Ovary (tissue), 7 donors: ENCODE measurements at regions not wholly inside any gene's neighbourhood (a gene's known extent, or its start where the extent isn't known, plus 50 kb on each side); places are given as distances from the start of the nearest gene placed in this dataset.

ENCODE experiments used
- DNase-seq, 5 donors: peaks; one replicate each; pipeline ENCODE4 v3.0.0-alpha.2; 2019 to 2020
- H3K27ac ChIP-seq, 2 donors: fragments of 200-600 bp; one replicate each; pipeline versions ENCODE4 v1.5.1 to v1.8.0; 2019 to 2022
- H3K27me3 ChIP-seq: fragments of 200-600 bp; one replicate; pipeline ENCODE4 v1.8.0; 2022
- H3K36me3 ChIP-seq: fragments of 200-600 bp; sonication (generic); one replicate; pipeline ENCODE4 v1.5.1; 2019
- H3K4me1 ChIP-seq: one replicate; pipeline ENCODE4 v1.8.1; 2013; ENCODE audit warnings: mild to moderate bottlenecking, moderate library complexity; ENCODE audit not compliant: insufficient read depth
- H3K4me3 ChIP-seq: fragments of 200-600 bp; sonication (generic); one replicate; pipeline ENCODE4 v1.5.1; 2017
- H3K9me3 ChIP-seq, 2 donors: fragments of 200-600 bp in 1 of 2; sonication (generic) in 1 of 2; one replicate each; pipeline versions ENCODE4 v1.5.1 to v1.8.1; 2013 to 2019; ENCODE audit warnings: mild to moderate bottlenecking in 1 of 2, moderate library complexity in 1 of 2
- EP300 ChIP-seq: sonication (generic); formaldehyde crosslinking; IDR thresholded peaks from one replicate; pipeline ENCODE4 v1.6.1; 2017; ENCODE audit warnings: antibody characterized with exemption
- POLR2A ChIP-seq: fragments of 450-650 bp; IDR thresholded peaks from one replicate; pipeline ENCODE4 v1.6.1; 2017; ENCODE audit warnings: antibody characterized with exemption, mild to moderate bottlenecking, moderate library complexity
- WGBS, 3 donors: extraction: QIAGEN DNeasy Blood & Tissue Kit in 1 of 3; methylation state at CpG; one replicate each; pipeline versions ENCODE4 v1.1.5 to v1.1.7; 2013 to 2017; 5-methylcytosine and 5-hydroxymethylcytosine counted together
- intact Hi-C, 4 donors: fragments of 100-400 bp; cut with DNase I; formaldehyde crosslinking; loops; one replicate each; pipeline versions ENCODE4 v1.11.0 to v1.15.1; 2022 to 2023
- TF ChIP-seq, protein P1 (sequence below), 3 donors: fragments of 450-650 bp in 2 of 3; fragments of 200-600 bp in 1 of 3; IDR thresholded peaks; one replicate each; pipeline versions ENCODE4 v1.5.1 to v1.8.0; 2016 to 2022; ENCODE audit warnings: antibody characterized with exemption in 3 of 3, mild to moderate bottlenecking in 1 of 3
- donor health status: DM: no; HTN: no; CAD: no; lungs with moderate emphysema.
- donor health status: DM: no; HTN: no; CAD: no.
- donor health status: Bipolar disorder and iron deficiency.
- donor health status: DM: no; HTN: no; CAD: no.
- donor health status: DM: yes; HTN: yes; CAD: no.

DNA sequence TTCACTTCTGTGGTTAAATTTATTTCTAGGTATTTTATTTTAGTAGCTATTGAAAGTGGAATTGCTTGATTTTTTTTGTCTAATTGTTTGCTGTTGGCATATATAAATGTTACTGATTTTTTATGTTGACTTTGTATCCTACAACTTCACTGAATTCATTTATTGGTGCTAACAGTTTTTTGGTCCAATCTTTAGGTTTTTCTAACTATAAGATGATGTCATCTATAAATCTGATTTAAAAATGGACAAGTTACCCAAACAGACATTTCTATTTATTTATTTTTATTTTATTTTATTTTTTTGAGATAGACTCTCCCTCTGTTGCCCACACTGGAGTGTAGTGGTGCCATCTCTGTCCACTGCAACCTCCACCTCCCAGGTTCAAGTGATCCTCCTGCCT is 162.3 kb downstream of the COX7C start:
- TF ChIP-seq POLR2A (no peak), EP300 (no peak)
- TF ChIP-seq, protein P1, sequence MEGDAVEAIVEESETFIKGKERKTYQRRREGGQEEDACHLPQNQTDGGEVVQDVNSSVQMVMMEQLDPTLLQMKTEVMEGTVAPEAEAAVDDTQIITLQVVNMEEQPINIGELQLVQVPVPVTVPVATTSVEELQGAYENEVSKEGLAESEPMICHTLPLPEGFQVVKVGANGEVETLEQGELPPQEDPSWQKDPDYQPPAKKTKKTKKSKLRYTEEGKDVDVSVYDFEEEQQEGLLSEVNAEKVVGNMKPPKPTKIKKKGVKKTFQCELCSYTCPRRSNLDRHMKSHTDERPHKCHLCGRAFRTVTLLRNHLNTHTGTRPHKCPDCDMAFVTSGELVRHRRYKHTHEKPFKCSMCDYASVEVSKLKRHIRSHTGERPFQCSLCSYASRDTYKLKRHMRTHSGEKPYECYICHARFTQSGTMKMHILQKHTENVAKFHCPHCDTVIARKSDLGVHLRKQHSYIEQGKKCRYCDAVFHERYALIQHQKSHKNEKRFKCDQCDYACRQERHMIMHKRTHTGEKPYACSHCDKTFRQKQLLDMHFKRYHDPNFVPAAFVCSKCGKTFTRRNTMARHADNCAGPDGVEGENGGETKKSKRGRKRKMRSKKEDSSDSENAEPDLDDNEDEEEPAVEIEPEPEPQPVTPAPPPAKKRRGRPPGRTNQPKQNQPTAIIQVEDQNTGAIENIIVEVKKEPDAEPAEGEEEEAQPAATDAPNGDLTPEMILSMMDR (IDR thresholded peaks at IDR 0.05) = no peak
- Histone ChIP-seq H3K4me1 (no peaks in the 10 kb centered on the region), H3K27me3 (no peaks in the 10 kb centered on the region), H3K9me3 (no peaks in the 10 kb centered on the region), H3K36me3 (no peaks in the 10 kb centered on the region), H3K27ac (no peak overlapping the region), H3K4me3 (no peak overlapping the region)
- DNase-seq = no peak
- intact Hi-C loops = no loop called here

DNA sequence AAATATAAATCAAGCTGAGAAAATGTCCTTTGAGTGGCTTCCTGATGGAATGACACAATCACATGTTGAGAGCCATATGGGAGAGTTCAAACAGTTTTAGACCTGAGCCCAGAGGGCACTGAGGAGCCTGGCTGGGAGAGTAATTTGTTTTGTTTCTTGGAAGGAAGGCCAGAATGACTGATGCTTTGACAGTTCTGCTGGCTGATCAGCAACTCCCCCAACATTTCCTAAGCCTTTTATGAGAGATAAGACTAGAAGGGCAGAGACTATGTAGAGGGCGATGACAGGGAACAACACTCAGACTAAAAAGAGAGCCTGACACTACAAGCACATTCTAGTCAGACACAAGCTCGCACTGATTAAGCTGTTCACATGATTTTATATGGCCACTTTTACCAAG is 169.2 kb downstream of the COX7C start:
- 38 to 43% (median 42%) methylated on average over 2 of the region's 2 CpGs for WGBS, 3 donors
- intact Hi-C loops = no loop called here
- no peak for DNase-seq
- no peaks in the 10 kb centered on the region for H3K9me3 ChIP-seq
- no peak overlapping the region for H3K27ac ChIP-seq
- H3K36me3 ChIP-seq = no peaks in the 10 kb centered on the region
- no peak overlapping the region for H3K4me3 ChIP-seq
- H3K4me1 ChIP-seq = no peaks in the 10 kb centered on the region
- no peaks in the 10 kb centered on the region for H3K27me3 ChIP-seq
- TF ChIP-seq POLR2A = no peak
- TF ChIP-seq, protein P1 (IDR thresholded peaks at IDR 0.05) = no peak
- no peak for TF ChIP-seq EP300

DNA sequence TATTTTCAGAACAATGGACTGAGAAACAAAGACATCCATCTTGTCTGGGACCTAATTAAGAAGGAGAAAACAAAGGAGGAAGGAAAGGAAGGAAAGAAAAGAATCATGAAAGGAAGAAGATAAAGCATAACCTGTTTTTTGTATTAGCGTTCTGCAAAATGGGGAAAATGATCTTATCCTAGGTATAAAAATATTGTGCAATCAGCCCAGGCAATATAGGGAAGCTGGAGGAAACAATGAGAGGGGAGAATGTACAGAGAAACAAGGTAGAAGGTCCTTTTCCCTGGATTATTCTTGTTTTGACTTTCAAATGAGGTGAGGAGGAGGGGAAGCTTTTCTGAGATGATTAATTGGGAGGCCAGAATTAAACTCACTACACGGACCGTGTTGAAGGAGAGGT is 177.9 kb downstream of the COX7C start:
- WGBS, 3 donors = 51 to 69% (median 68%) methylated on average over 3 of the region's 3 CpGs
- intact Hi-C loops = no loop called here
- TF ChIP-seq, protein P1 (IDR thresholded peaks at IDR 0.05) = no peak
- TF ChIP-seq POLR2A (no peak), EP300 (no peak)

DNA sequence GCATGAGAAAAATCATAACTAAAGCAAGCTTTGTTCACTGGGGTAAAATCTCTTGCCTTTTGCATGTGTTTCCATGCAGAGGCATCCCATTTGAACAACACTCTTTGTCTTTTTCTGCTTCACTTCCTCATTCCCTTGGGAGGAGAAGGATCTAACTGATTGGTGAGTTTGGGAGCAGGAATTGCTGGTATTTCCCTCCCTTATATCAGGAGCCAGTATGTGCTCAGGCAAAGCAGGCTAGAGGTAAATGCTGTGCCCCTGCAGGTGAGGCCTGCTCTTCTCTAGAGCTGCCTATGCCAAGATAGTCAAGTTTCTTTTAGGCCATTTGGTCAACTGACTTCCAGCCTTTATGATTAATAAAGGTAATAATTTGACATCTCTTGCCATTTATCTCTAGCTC is 179.9 kb downstream of the COX7C start:
- Histone ChIP-seq H3K9me3 (no peaks in the 10 kb centered on the region), H3K36me3 (no peaks in the 10 kb centered on the region), H3K27ac (no peak overlapping the region), H3K4me3 (no peak overlapping the region), H3K27me3 (no peaks in the 10 kb centered on the region), H3K4me1 (no peaks in the 10 kb centered on the region)
- no peak for TF ChIP-seq POLR2A
- TF ChIP-seq EP300 = no peak
- TF ChIP-seq, protein P1 (IDR thresholded peaks at IDR 0.05) = no peak
- intact Hi-C loops = no loop called here
- DNase-seq = no peak

More for the DNA sequence above, 177.9 kb downstream of the COX7C start:
- no peak for DNase-seq
- Histone ChIP-seq H3K9me3 (no peaks in the 10 kb centered on the region), H3K27me3 (no peaks in the 10 kb centered on the region), H3K27ac (no peak overlapping the region), H3K36me3 (no peaks in the 10 kb centered on the region), H3K4me1 (no peaks in the 10 kb centered on the region), H3K4me3 (no peak overlapping the region)

DNA sequence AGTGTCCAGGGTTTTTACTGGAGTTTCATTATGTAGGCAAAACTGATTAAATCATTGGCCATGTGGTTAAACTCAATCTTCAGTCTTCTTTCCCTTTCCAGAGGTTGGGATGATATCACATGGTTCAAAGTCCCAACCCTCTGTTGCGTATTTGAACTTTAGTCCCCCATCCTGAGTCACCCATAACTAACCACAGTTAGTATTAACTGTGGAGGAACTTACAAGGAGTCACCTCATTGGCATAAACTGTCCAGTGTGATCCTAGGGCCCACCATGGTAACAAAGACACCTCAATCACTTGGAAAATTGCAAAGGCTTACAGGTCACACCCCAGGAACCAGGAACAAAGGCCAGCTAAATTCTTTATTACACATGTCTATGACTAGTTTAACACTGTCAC is 188.5 kb downstream of the COX7C start:
- H3K4me3 ChIP-seq = no peak overlapping the region
- H3K4me1 ChIP-seq = no peaks in the 10 kb centered on the region
- intact Hi-C loops = no loop called here
- no peaks in the 10 kb centered on the region for H3K9me3 ChIP-seq
- 83 to 95% (median 92%) methylated on average over 1 of the region's 1 CpG for WGBS, 3 donors
- H3K27ac ChIP-seq = no peak overlapping the region
- TF ChIP-seq POLR2A (no peak), EP300 (no peak)
- TF ChIP-seq, protein P1 (IDR thresholded peaks at IDR 0.05) = no peak
- H3K36me3 ChIP-seq = no peaks in the 10 kb centered on the region
- no peak for DNase-seq
- no peaks in the 10 kb centered on the region for H3K27me3 ChIP-seq
